LNCAP (cell line): ENCODE measurements at regions not wholly inside any gene's neighbourhood (a gene's known extent, or its start where the extent isn't known, plus 50 kb on each side); places are given as distances from the start of the nearest gene placed in this dataset.

Experiments used
- TF ChIP-seq, protein P1 (sequence below): fragments of 450-650 bp; IDR thresholded peaks from 2 replicates; pipeline ENCODE4 v1.5.1; 2017; ENCODE audit warnings: mild to moderate bottlenecking

DNA sequence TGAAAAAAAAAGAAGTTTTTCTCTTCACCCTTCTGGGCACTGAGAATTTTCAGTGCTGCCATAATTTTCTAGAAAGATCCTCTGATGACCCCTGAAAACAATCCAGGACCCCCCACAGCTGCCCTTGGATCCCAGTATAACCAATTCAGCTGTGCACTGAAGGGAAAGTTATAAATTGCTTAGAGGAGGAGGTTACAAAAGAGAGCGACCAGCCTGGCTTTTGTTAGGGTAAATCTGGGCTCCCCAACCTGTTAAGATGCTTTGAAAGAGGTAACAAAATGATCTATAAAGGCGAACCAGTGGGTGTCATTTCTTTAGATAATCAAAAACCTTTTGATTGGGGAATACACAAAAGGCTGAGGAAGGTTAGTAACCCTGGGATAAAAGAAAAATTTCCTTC, 407.9 kb upstream of the ATP11B start:
- TF ChIP-seq, protein P1, sequence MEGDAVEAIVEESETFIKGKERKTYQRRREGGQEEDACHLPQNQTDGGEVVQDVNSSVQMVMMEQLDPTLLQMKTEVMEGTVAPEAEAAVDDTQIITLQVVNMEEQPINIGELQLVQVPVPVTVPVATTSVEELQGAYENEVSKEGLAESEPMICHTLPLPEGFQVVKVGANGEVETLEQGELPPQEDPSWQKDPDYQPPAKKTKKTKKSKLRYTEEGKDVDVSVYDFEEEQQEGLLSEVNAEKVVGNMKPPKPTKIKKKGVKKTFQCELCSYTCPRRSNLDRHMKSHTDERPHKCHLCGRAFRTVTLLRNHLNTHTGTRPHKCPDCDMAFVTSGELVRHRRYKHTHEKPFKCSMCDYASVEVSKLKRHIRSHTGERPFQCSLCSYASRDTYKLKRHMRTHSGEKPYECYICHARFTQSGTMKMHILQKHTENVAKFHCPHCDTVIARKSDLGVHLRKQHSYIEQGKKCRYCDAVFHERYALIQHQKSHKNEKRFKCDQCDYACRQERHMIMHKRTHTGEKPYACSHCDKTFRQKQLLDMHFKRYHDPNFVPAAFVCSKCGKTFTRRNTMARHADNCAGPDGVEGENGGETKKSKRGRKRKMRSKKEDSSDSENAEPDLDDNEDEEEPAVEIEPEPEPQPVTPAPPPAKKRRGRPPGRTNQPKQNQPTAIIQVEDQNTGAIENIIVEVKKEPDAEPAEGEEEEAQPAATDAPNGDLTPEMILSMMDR = no peak

DNA sequence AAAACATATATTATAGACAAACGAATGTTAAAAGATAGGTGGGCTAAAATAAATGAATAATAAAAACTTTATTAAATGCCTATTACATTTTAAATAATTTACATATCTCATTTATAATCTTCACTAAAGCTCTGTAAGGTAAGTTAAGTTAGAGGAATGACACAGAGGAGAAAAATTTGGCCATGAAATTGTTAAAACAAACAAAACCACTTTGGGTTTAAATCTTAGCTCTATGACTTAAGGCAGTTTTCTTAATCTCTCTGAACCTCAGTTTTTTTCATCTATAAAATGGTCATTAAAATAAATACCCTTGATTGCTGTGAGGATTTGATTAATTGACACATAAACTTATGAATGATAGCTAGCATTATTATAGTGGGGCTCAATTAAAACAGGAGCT, 404.8 kb upstream of the ATP11B start:
- TF ChIP-seq, protein P1 = no peak

DNA sequence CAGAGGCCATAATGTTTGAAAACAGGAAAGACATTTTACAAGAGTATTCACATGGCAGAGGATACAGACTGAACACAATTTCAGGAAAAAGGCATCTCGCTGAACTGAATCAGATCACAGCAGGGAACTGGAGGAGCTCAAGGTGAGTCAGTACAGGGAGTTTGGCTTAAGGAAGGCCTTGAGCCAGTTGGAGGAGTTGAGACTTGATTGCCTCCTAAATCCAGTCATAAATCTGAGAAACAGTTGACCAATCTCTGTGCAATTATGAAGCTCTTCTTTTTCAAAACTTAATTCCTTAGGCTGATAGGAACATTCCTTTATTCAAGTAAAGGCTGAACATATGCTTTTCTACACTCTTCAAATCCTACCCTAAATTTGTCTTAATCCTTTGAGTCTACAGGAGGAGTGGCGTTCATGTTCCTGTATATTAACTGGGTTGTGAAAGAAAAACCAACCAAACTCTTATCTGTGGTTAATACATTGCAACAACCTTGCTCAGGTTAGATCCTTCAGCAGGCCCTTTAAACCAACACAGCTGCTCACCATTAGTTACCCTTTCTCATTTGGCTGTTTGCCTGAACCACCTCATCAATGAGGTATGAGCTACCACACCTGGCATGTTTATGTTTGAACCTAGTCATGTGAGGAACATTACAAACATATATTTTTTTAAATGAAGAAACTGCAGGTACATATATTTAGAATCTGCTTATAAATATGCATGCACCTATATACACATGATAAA, 404.1 kb upstream of the ATP11B start:
- TF ChIP-seq, protein P1 = no peak

DNA sequence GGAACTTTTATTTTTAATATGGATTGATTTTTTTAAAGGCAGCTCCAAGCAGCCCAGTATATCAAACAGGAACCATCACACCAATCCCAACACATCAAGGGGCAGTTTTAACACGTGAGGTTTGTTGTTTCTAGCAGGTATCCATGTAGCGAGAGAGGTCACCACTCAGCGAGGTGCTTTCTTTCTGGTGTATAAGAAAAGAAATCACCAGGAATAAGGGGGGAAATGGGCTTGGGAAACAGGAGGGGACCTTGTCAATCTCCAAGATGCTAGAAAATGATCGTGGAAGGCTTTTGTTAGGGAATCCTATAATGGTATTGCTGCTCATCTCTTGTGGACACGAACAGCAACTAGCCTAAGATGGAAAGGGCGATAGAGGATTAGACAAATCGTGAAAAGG, 402.9 kb upstream of the ATP11B start:
- TF ChIP-seq, protein P1 = no peak

DNA sequence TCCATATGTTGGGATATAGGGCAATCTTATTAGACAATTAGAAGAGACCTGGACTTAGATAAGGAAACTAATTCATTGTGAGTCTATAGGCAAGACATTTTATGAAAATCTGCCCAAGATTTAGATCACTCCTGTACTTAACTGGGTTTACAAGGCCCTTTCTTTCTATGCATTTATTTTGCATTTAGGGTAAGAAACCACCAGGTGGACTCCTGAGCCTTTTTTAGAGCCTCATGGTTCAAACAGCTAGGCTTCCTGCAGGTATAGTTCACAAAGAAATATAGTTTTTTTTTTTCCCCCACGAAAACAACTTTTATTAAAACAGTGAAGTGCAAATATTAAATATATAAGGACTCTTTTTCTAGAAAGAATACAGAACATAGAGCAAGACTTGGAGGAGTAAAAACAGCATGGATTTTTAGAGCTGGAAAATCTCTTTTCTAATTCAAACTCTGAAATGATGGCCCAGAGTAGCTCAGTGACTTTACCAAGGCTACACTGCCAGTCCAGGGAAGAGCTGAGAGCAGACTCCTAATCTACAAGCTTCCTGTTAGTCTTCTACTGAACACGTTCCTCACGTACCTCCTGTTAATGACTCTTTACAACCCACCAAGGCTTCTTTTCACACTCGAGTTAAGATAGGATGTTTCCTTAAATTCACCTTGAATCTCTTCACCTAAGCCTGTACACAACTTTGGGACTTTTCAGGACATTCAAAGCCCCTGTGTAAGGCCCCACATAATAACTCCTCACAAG, 400.9 kb upstream of the ATP11B start:
- TF ChIP-seq, protein P1 = no peak

DNA sequence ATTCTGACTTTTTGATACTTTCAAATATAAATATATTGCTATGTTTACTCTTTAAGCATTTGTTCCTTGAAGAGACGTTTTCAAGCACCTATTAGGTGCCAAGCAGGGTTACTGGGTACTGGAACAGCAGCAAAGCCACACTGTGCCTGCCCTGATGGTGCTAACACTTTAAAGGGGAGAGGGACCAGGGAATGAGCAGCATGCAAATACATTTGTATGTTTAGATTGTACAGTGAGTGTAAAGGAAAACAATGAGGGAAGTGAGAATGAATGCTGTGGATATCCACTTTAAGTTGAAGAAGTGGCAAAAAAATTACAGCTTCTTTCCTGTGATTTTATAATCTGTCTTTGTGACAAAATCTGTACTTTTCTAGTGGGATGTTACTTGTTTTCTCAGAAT, 400.2 kb upstream of the ATP11B start:
- TF ChIP-seq, protein P1 = no peak

DNA sequence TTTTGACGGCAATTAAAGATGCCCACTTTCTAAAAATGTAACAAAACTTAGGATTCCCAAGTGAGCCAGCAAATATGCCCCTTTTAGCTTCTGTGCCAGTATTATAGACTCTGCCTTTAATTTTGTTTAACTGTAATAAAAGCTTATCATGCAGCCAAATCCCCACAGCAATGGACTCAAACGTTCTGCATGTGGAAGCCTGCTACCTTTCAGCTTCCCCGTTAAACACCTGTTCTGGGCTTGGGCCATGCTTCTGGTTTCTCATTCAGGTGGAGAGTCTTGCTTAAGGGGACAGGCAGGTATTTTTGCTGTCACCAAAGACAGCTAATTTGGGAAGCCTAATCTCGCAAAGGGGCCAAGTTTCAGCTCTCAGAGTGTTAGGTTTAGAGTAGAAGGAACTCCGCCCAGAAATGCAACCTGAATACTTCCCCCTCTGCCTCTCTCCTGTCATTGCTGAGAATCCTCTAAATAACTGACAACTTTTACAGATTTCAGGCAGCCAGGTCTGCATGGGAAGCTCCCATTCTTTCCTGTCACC, 399.4 kb upstream of the ATP11B start:
- TF ChIP-seq, protein P1 = no peak
